ENCODE measurements at regions not wholly inside any gene's neighbourhood (a gene's known extent, or its start where the extent isn't known, plus 50 kb on each side); places are given as distances from the start of the nearest gene placed in this dataset.
A peak's percentile ranks its signal among the peaks of the same experiment; 100 is the strongest.

GRCh38 chr2:179348906-179349305 lies 84.3 kb upstream of the SESTD1 start:
- H3K9me3 ChIP-seq (ENCODE audit: low read depth): no peaks in the 10 kb centered on the region

GRCh38 chr2:179344970-179345369 lies 80.3 kb upstream of the SESTD1 start:
- TF ChIP-seq, protein P1, sequence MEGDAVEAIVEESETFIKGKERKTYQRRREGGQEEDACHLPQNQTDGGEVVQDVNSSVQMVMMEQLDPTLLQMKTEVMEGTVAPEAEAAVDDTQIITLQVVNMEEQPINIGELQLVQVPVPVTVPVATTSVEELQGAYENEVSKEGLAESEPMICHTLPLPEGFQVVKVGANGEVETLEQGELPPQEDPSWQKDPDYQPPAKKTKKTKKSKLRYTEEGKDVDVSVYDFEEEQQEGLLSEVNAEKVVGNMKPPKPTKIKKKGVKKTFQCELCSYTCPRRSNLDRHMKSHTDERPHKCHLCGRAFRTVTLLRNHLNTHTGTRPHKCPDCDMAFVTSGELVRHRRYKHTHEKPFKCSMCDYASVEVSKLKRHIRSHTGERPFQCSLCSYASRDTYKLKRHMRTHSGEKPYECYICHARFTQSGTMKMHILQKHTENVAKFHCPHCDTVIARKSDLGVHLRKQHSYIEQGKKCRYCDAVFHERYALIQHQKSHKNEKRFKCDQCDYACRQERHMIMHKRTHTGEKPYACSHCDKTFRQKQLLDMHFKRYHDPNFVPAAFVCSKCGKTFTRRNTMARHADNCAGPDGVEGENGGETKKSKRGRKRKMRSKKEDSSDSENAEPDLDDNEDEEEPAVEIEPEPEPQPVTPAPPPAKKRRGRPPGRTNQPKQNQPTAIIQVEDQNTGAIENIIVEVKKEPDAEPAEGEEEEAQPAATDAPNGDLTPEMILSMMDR (IDR thresholded peaks at IDR 0.05; ENCODE audit: low read depth, low read length): no peak
- no peaks in the 10 kb centered on the region for H3K36me3 ChIP-seq
- H3K9me3 ChIP-seq (ENCODE audit: low read depth): no peaks in the 10 kb centered on the region
- no peak for DNase-seq (ENCODE audit: low read depth in 1 of 2, low spot score in 1 of 2)
- no peaks in the 10 kb centered on the region for H3K27me3 ChIP-seq
- H3K4me1 ChIP-seq (ENCODE audit: low read depth): peaks cover 4% of the 10 kb centered on the region
- H3K27ac ChIP-seq: no peak overlapping the region
- no peak overlapping the region for H3K4me3 ChIP-seq

More at GRCh38 chr2:179348906-179349305, 84.3 kb upstream of the SESTD1 start:
- Histone ChIP-seq H3K27me3 (no peaks in the 10 kb centered on the region), H3K4me1 (ENCODE audit: low read depth) (peaks cover 4% of the 10 kb centered on the region), H3K27ac (no peak overlapping the region), H3K36me3 (no peaks in the 10 kb centered on the region), H3K4me3 (no peak overlapping the region)
- TF ChIP-seq, protein P1 (IDR thresholded peaks at IDR 0.05; ENCODE audit: low read depth, low read length): no peak
- no peak for DNase-seq (ENCODE audit: low read depth in 1 of 2, low spot score in 1 of 2)

DNA sequence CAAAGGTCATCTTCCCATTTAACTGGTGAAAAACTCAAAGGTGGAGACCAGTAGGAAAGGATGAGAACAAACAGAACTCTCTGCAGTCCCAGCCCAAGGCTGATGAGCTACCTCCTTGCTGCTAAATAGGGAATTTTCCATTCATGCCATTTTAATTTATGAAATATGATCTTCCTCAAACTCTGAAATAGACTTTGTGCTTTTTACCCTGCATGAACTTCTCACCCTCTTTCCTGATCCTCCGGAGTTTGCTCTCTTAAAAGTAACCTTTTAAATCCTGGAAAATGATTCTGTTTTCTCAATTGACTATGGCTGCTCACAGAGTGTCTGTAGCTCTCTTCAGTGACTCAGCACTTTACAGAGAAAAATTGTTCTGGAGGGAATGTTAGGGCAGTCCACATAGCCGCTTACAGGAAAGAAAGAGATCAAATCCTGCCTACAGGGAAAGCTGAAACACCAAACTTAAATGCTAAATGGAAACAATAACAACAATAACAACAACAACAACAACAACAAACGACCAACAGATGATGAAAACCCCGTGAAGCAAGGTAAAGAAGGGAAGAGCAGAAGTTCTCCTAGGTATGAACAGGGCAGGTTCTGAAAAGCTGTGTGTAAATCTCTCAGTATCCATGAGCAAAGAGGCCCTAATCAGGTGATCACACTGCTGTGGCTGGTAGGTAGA lies 79.8 kb upstream of the SESTD1 start:
- no peaks in the 10 kb centered on the region for H3K9me3 ChIP-seq (ENCODE audit: low read depth)
- no peaks in the 10 kb centered on the region for H3K36me3 ChIP-seq
- no peak overlapping the region for H3K4me3 ChIP-seq
- peak; percentile 34 to 41 for DNase-seq (ENCODE audit: low read depth in 1 of 2, low spot score in 1 of 2)
- TF ChIP-seq, protein P1 (IDR thresholded peaks at IDR 0.05; ENCODE audit: low read depth, low read length): no peak
- H3K4me1 ChIP-seq (ENCODE audit: low read depth): peaks cover 4% of the 10 kb centered on the region
- H3K27ac ChIP-seq: peak overlapping the region; percentile 32
- no peaks in the 10 kb centered on the region for H3K27me3 ChIP-seq

GRCh38 chr2:179343945-179344279 lies 79.3 kb upstream of the SESTD1 start:
- no peaks in the 10 kb centered on the region for H3K36me3 ChIP-seq
- H3K9me3 ChIP-seq (ENCODE audit: low read depth): no peaks in the 10 kb centered on the region
- H3K27ac ChIP-seq: no peak overlapping the region
- H3K27me3 ChIP-seq: no peaks in the 10 kb centered on the region
- no peak for DNase-seq (ENCODE audit: low read depth in 1 of 2, low spot score in 1 of 2)
- no peak overlapping the region for H3K4me3 ChIP-seq
- TF ChIP-seq, protein P1 (IDR thresholded peaks at IDR 0.05; ENCODE audit: low read depth, low read length): no peak
- H3K4me1 ChIP-seq (ENCODE audit: low read depth): peaks cover 4% of the 10 kb centered on the region

DNA sequence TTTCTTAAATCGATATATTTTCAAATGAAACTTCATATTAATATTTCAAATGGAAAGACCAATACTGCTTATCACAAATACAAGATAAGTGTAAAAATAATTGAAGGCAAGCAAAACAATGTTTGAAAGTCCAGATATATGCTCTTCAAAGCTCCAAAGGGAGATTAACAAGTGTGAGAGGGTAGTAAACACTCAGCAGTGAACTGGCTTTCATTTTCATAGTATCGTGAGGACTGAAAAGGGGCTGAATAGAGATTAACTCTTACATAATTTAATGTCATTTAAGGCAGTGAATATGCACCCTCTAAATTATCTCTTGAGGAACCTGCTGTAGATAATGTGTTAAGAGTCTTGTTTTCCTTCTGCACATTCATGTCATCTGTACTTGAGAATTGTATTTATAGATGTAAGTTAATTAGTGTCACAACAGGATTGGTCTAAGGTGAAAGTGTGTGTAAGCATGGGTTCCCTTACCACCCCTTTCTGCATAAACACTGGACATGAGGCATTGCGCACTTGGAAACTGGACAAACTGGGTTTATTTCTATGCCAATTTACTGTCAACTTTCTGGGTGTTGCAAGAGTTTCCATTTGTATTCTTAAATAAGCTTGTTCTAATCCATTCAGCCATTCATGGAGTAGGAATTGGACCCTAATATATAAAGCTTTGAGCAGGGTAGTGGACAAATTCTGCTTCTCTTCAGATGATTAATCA lies 76.7 kb upstream of the SESTD1 start:
- Histone ChIP-seq H3K4me3 (no peak overlapping the region), H3K4me1 (ENCODE audit: low read depth) (peaks cover 10% of the 10 kb centered on the region), H3K9me3 (ENCODE audit: low read depth) (no peaks in the 10 kb centered on the region), H3K36me3 (no peaks in the 10 kb centered on the region), H3K27ac (no peak overlapping the region), H3K27me3 (no peaks in the 10 kb centered on the region)
- peak in 1 of 2 donors; percentile 35 for DNase-seq (ENCODE audit: low read depth in 1 of 2, low spot score in 1 of 2)
- TF ChIP-seq, protein P1 (IDR thresholded peaks at IDR 0.05; ENCODE audit: low read depth, low read length): no peak

Measured in cardiac muscle cell (in vitro differentiated cells and primary cell).